Tibial nerve (tissue), 4 donors: ENCODE measurements at regions not wholly inside any gene's neighbourhood (a gene's known extent, or its start where the extent isn't known, plus 50 kb on each side); places are given as distances from the start of the nearest gene placed in this dataset.
A peak's percentile ranks its signal among the peaks of the same experiment; 100 is the strongest.

Experiments
- DNase-seq, 2 donors: peaks; one replicate each; pipeline ENCODE4 v3.0.0-alpha.2; 2019; ENCODE audit warnings: low spot score in 2 of 2
- H3K27ac ChIP-seq, 4 donors: fragments of 200-600 bp; sonication (generic) in 3 of 4; one replicate each; pipeline ENCODE4 v1.5.1; 2017 to 2019; ENCODE audit warnings: mild to moderate bottlenecking in 1 of 4
- H3K27me3 ChIP-seq, 2 donors: fragments of 200-600 bp; sonication (generic) in 1 of 2; one replicate each; pipeline versions ENCODE4 v1.5.1 to v1.6.0; 2017 to 2019
- H3K36me3 ChIP-seq, 3 donors: fragments of 200-600 bp; sonication (generic); one replicate each; pipeline ENCODE4 v1.5.1; 2018 to 2019
- H3K4me1 ChIP-seq, 4 donors: fragments of 200-600 bp; sonication (generic) in 3 of 4; one replicate each; pipeline ENCODE4 v1.5.1; 2017 to 2019
- H3K4me3 ChIP-seq, 4 donors: fragments of 200-600 bp; sonication (generic) in 3 of 4; one replicate each; pipeline ENCODE4 v1.5.1; 2017 to 2019; ENCODE audit warnings: mild to moderate bottlenecking in 1 of 4, moderate library complexity in 1 of 4
- H3K9me3 ChIP-seq, 4 donors: fragments of 200-600 bp; sonication (generic) in 3 of 4; one replicate each; pipeline ENCODE4 v1.5.1; 2017 to 2019
- CTCF ChIP-seq, 5 experiments: fragments of 200-600 bp in 3 of 5; fragments of 450-650 bp in 2 of 5; sonication (generic) in 3 of 5; IDR thresholded peaks; one replicate each; pipeline ENCODE4 v1.5.1; 2016 to 2019; ENCODE audit warnings: antibody characterized with exemption in 5 of 5, mild to moderate bottlenecking in 3 of 5, moderate library complexity in 2 of 5
- EP300 ChIP-seq, 2 donors: sonication (generic); formaldehyde crosslinking; IDR thresholded peaks; one replicate each; pipeline ENCODE4 v1.6.1; 2017; ENCODE audit warnings: antibody characterized with exemption in 2 of 2, mild to moderate bottlenecking in 1 of 2
- POLR2A ChIP-seq, 2 donors: fragments of 450-650 bp; IDR thresholded peaks; one replicate each; pipeline ENCODE4 v1.6.1; 2017; ENCODE audit warnings: antibody characterized with exemption in 2 of 2, mild to moderate bottlenecking in 2 of 2, moderate library complexity in 2 of 2
- WGBS, 2 donors: methylation state at CpG; one replicate each; pipeline ENCODE4 v1.1.5; 2018; 5-methylcytosine and 5-hydroxymethylcytosine counted together

- no peak overlapping the region for H3K27ac ChIP-seq
- no peak for DNase-seq
- TF ChIP-seq CTCF (IDR thresholded peaks at IDR 0.05) (no peak), POLR2A (IDR thresholded peaks at IDR 0.05) (no peak), EP300 (IDR thresholded peaks at IDR 0.05) (no peak)
- no peaks in the 10 kb centered on the region for H3K9me3 ChIP-seq
- 95% methylated on average over 3 of the region's 3 CpGs for WGBS, 2 donors
- H3K27me3 ChIP-seq: no peaks in the 10 kb centered on the region
- peaks cover 0 to 7% (median 3%) of the 10 kb centered on the region in 4 donors for H3K4me1 ChIP-seq
- no peaks in the 10 kb centered on the region for H3K36me3 ChIP-seq
- H3K4me3 ChIP-seq: no peak overlapping the region
Observed at GRCh38 chr11:86885311-86885710, 69.9 kb downstream of the FZD4 start.

GRCh38 chr11:86888164-86889000, 66.8 kb downstream of the FZD4 start:
- no peaks in the 10 kb centered on the region for H3K27me3 ChIP-seq
- 55 to 58% methylated on average over 5 of the region's 5 CpGs for WGBS, 2 donors
- H3K36me3 ChIP-seq: no peaks in the 10 kb centered on the region
- H3K9me3 ChIP-seq: no peaks in the 10 kb centered on the region
- peak overlapping the region in 1 of 4 donors; percentile 42 for H3K27ac ChIP-seq
- H3K4me3 ChIP-seq: no peak overlapping the region
- H3K4me1 ChIP-seq: peaks cover 0 to 7% (median 3%) of the 10 kb centered on the region in 4 donors
- TF ChIP-seq POLR2A (IDR thresholded peaks at IDR 0.05): no peak
- TF ChIP-seq EP300 (IDR thresholded peaks at IDR 0.05): no peak
- no peak for TF ChIP-seq CTCF (IDR thresholded peaks at IDR 0.05)
- no peak for DNase-seq

- no peak overlapping the region for H3K4me3 ChIP-seq
Observed at GRCh38 chr11:86889001-86889341, 66.2 kb downstream of the FZD4 start.

GRCh38 chr11:86891036-86891435, 64.2 kb downstream of the FZD4 start:
- H3K27me3 ChIP-seq: no peaks in the 10 kb centered on the region
- no peaks in the 10 kb centered on the region for H3K36me3 ChIP-seq
- no peak for DNase-seq
- peaks cover 0 to 7% (median 3%) of the 10 kb centered on the region in 4 donors for H3K4me1 ChIP-seq
- TF ChIP-seq EP300 (IDR thresholded peaks at IDR 0.05) (no peak), POLR2A (IDR thresholded peaks at IDR 0.05) (no peak), CTCF (IDR thresholded peaks at IDR 0.05) (no peak)
- H3K27ac ChIP-seq: no peak overlapping the region
- WGBS, 2 donors: 49 to 85% methylated on average over 2 of the region's 2 CpGs
- H3K4me3 ChIP-seq: no peak overlapping the region
- no peaks in the 10 kb centered on the region for H3K9me3 ChIP-seq

More at GRCh38 chr11:86889001-86889341, 66.2 kb downstream of the FZD4 start:
- H3K9me3 ChIP-seq: no peaks in the 10 kb centered on the region
- H3K27ac ChIP-seq: no peak overlapping the region
- no peaks in the 10 kb centered on the region for H3K27me3 ChIP-seq
- TF ChIP-seq POLR2A (IDR thresholded peaks at IDR 0.05) (no peak), CTCF (IDR thresholded peaks at IDR 0.05) (no peak), EP300 (IDR thresholded peaks at IDR 0.05) (no peak)
- H3K4me1 ChIP-seq: peaks cover 0 to 7% (median 3%) of the 10 kb centered on the region in 4 donors
- 83 to 93% methylated on average over 1 of the region's 1 CpG for WGBS, 2 donors
- no peaks in the 10 kb centered on the region for H3K36me3 ChIP-seq
- no peak for DNase-seq

GRCh38 chr11:86893235-86893634, 62.0 kb downstream of the FZD4 start:
- H3K9me3 ChIP-seq: no peaks in the 10 kb centered on the region
- no peaks in the 10 kb centered on the region for H3K36me3 ChIP-seq
- no peak for DNase-seq
- no peak for TF ChIP-seq POLR2A (IDR thresholded peaks at IDR 0.05)
- TF ChIP-seq CTCF (IDR thresholded peaks at IDR 0.05): no peak
- TF ChIP-seq EP300 (IDR thresholded peaks at IDR 0.05): no peak
- no peak overlapping the region for H3K4me3 ChIP-seq
- WGBS, 2 donors: 78 to 90% methylated on average over 3 of the region's 3 CpGs
- H3K4me1 ChIP-seq: peaks cover 0 to 6% (median 3%) of the 10 kb centered on the region in 4 donors
- no peak overlapping the region for H3K27ac ChIP-seq
- no peaks in the 10 kb centered on the region for H3K27me3 ChIP-seq
